GM18867 (cell line): ENCODE measurements at regions not wholly inside any gene's neighbourhood (a gene's known extent, or its start where the extent isn't known, plus 50 kb on each side); places are given as distances from the start of the nearest gene placed in this dataset.
A peak's percentile ranks its signal among the peaks of the same experiment; 100 is the strongest.
"Not testable (repeated sequence)": the region's sequence is repeated elsewhere in the genome, so short reads cannot be mapped to it uniquely, and the experiment has no call there.

ENCODE experiments used
- ATAC-seq: cut with Tn5 transposase; IDR thresholded peaks from one replicate; pipeline ENCODE4 v1.9.1; 2021; ENCODE audit warnings: mild to moderate bottlenecking, moderate library complexity; ENCODE audit not compliant: unreplicated experiment

GRCh38 chr1:85520826-85521820 lies 56.2 kb upstream of the DDAH1 start:
- ATAC-seq: not testable (repeated sequence)

GRCh38 chr1:85522458-85522857 lies 57.5 kb upstream of the DDAH1 start:
- ATAC-seq: not testable (repeated sequence)

GRCh38 chr1:85523061-85523460 lies 57.5 kb upstream of the CCN1 start:
- ATAC-seq: peak; percentile 68

- not testable (repeated sequence) for ATAC-seq
These were observed 56.2 kb upstream of the CCN1 start for GRCh38 chr1:85524281-85524886.

- not testable (repeated sequence) for ATAC-seq
These were observed 55.0 kb upstream of the CCN1 start for GRCh38 chr1:85525591-85525991.

GRCh38 chr1:85526216-85526615 lies 54.3 kb upstream of the CCN1 start:
- not testable (repeated sequence) for ATAC-seq

- not testable (repeated sequence) for ATAC-seq
These were observed 53.4 kb upstream of the CCN1 start for GRCh38 chr1:85527145-85527544.
